Endothelial cell of umbilical vein (primary cell): ENCODE measurements at regions not wholly inside any gene's neighbourhood (a gene's known extent, or its start where the extent isn't known, plus 50 kb on each side); places are given as distances from the start of the nearest gene placed in this dataset.

Experiments used
- BruUV-seq: library from RNA; stranded (reverse); fragments of 400-500 nt; replicated peaks from 2 replicates; lab custom pipeline; 2021; lab: Mats Ljungman, UMichigan
- CTCF ChIA-PET: fragments of 300-600, 350-600 bp; sonication (Branson Sonifier 250); formaldehyde crosslinking; loops from one replicate; lab custom pipeline; 2021; ENCODE audit warnings: antibody characterized with exemption, inconsistent platforms; lab: Charles Lee
- POLR2A ChIA-PET: fragments of 300-600, 350-600 bp; sonication (Branson Sonifier 250); formaldehyde crosslinking; loops from one replicate; lab custom pipeline; 2021; ENCODE audit warnings: antibody characterized with exemption, inconsistent platforms; lab: Charles Lee
- DNase-seq: peaks from one replicate; pipeline ENCODE4 v3.0.0-alpha.2; 2011; ENCODE audit warnings: low read depth, low spot score
- FAIRE-seq: peaks from 2 replicates; lab custom pipeline; 2011; peaks lifted over from hg19 to GRCh38; lab: Jason Lieb, UNC
- H2AFZ ChIP-seq: 2 replicates; pipeline ENCODE4 v1.6.0; 2012; ENCODE audit warnings: low read depth, low read length, control low read depth, inconsistent platforms
- H3K27ac ChIP-seq: 2 replicates; pipeline ENCODE4 v1.5.1; 2011; ENCODE audit warnings: low read depth, mild to moderate bottlenecking, control low read depth, low read length, moderate library complexity; ENCODE audit not compliant: insufficient read depth
- H3K27me3 ChIP-seq, 2 experiments: 2 replicates each; pipeline versions ENCODE4 v1.6.0 to v1.6.1; 2011; ENCODE audit warnings: low read length in 2 of 2, mixed read lengths in 1 of 2; ENCODE audit not compliant: control insufficient read depth in 2 of 2, insufficient read depth in 2 of 2
- H3K36me3 ChIP-seq, 2 experiments: 2 replicates in 1 of 2; 3 replicates in 1 of 2; pipeline ENCODE4 v1.5.1; 2011; ENCODE audit warnings: low read length in 2 of 2, mild to moderate bottlenecking in 1 of 2, moderate library complexity in 1 of 2; ENCODE audit not compliant: control insufficient read depth in 2 of 2, insufficient read depth in 2 of 2; ENCODE audit errors: extremely low read depth in 1 of 2
- H3K4me1 ChIP-seq: 3 replicates; pipeline ENCODE4 v1.5.1; 2011; ENCODE audit warnings: mild to moderate bottlenecking, low read length; ENCODE audit not compliant: control insufficient read depth, insufficient read depth; ENCODE audit errors: extremely low read depth
- H3K4me2 ChIP-seq: 2 replicates; pipeline ENCODE4 v1.6.1; 2011; ENCODE audit warnings: low read length, control low read depth, mixed read lengths; ENCODE audit not compliant: insufficient read depth
- H3K4me3 ChIP-seq, 3 experiments: fragments of 200-600 bp in 1 of 3; sonication (generic), shearing (Covaris generic) in 1 of 3; replicated peaks in 1 of 3; 2 replicates each; pipeline ENCODE4 v1.5.1; 2011 to 2016; ENCODE audit warnings: control low read depth in 3 of 3, low read length in 3 of 3, mild to moderate bottlenecking in 2 of 3, inconsistent platforms in 1 of 3, low read depth in 1 of 3, moderate library complexity in 1 of 3; ENCODE audit not compliant: insufficient read depth in 1 of 3
- H3K79me2 ChIP-seq: 2 replicates; pipeline ENCODE4 v1.6.0; 2012; ENCODE audit warnings: low read length, inconsistent platforms; ENCODE audit not compliant: control insufficient read depth, insufficient read depth
- H3K9ac ChIP-seq: replicated peaks from 2 replicates; pipeline ENCODE3; 2011; ENCODE audit warnings: low read length, control low read depth; ENCODE audit not compliant: insufficient read depth; ENCODE audit errors: extremely low read depth
- H3K9me1 ChIP-seq: replicated peaks from 3 replicates; pipeline ENCODE4 v1.6.0; 2011; ENCODE audit warnings: mild to moderate bottlenecking, low read length; ENCODE audit not compliant: control insufficient read depth, insufficient read depth; ENCODE audit errors: extremely low read depth
- H3K9me3 ChIP-seq: replicated peaks from 2 replicates; pipeline ENCODE4 v1.5.1; 2012; ENCODE audit warnings: low read length, inconsistent platforms; ENCODE audit not compliant: control insufficient read depth, insufficient read depth
- H4K20me1 ChIP-seq: replicated peaks from 2 replicates; pipeline ENCODE3; 2011; ENCODE audit warnings: mild to moderate bottlenecking, low read length; ENCODE audit not compliant: control insufficient read depth, insufficient read depth; ENCODE audit errors: extremely low read depth
- EZH2 ChIP-seq: IDR thresholded peaks from 2 replicates; pipeline ENCODE4 v1.6.1; 2012; ENCODE audit warnings: borderline replicate concordance, low read depth, mild to moderate bottlenecking, moderate library complexity, low read length, inconsistent platforms; ENCODE audit not compliant: severe bottlenecking
- FOS ChIP-seq: IDR thresholded peaks from 2 replicates; pipeline ENCODE4 v1.6.1; 2011; ENCODE audit warnings: mild to moderate bottlenecking, low read length, moderate library complexity, borderline replicate concordance; ENCODE audit not compliant: insufficient read depth
- GATA2 ChIP-seq: IDR thresholded peaks from 2 replicates; pipeline ENCODE4 v1.7.0; 2011; ENCODE audit warnings: low read depth, mild to moderate bottlenecking, moderate library complexity, mixed read lengths, low read length; ENCODE audit not compliant: insufficient read length, insufficient read depth
- JUN ChIP-seq: IDR thresholded peaks from 2 replicates; pipeline ENCODE4 v1.6.1; 2011; ENCODE audit warnings: borderline replicate concordance, low read depth; ENCODE audit not compliant: insufficient read length, insufficient read depth
- POLR2A ChIP-seq: IDR thresholded peaks from 2 replicates; pipeline ENCODE4 v1.6.1; 2012; ENCODE audit warnings: low read depth, mild to moderate bottlenecking, control low read depth, low read length
- POLR2AphosphoS5 ChIP-seq: IDR thresholded peaks from 2 replicates; pipeline ENCODE4 v1.6.1; 2012; ENCODE audit warnings: low read depth, mild to moderate bottlenecking, control low read depth, low read length, moderate library complexity; ENCODE audit not compliant: insufficient read depth
- dilution Hi-C: fragments of 300-500 bp; cut with MboI; formaldehyde crosslinking; loops from one replicate; pipeline ENCODE4 v1.15.0; 2019; ENCODE audit warnings: low sequenced_read_pairs; ENCODE audit not compliant: extremely low pct_ligation_motif_present
- intact Hi-C: fragments of 100-400 bp; cut with micrococcal nuclease; formaldehyde crosslinking; loops from one replicate; pipeline ENCODE4 v1.10.0; 2022
- TF ChIP-seq, protein P1 (sequence below): IDR thresholded peaks from 2 replicates; pipeline ENCODE4 v1.6.1; 2011; ENCODE audit not compliant: insufficient read depth, insufficient read length
- TF ChIP-seq, protein P2 (sequence below), 2 donors: IDR thresholded peaks; 1 replicate in 1 of 2; 2 replicates in 1 of 2; pipeline ENCODE4 v1.5.1; 2011; ENCODE audit warnings: low read length in 2 of 2, mild to moderate bottlenecking in 2 of 2, moderate library complexity in 2 of 2, control low read depth in 1 of 2, inconsistent platforms in 1 of 2, low read depth in 1 of 2; ENCODE audit not compliant: insufficient read depth in 1 of 2; ENCODE audit errors: extremely low read depth in 1 of 2

DNA sequence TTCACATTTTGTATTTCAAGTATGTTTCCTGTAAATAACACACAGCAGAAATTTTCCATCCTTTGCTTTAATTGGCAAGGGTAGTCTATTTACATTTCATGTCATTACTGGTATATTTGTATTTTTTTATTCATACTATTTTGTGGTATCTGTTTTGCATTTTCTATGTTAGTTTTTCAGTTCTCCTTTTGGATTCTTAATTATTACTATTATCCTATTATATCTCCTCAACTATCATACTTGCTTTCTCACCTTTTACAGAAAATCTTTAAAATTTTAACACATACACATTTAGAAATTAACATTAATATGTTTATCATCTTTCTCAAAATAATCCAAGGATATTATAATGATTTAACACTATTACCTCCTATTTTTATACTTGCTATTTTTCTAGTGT, 918.3 kb upstream of the MAP3K7 start:
- TF ChIP-seq POLR2AphosphoS5: no peak
- TF ChIP-seq GATA2: no peak
- no peak for TF ChIP-seq EZH2
- TF ChIP-seq, protein P1, sequence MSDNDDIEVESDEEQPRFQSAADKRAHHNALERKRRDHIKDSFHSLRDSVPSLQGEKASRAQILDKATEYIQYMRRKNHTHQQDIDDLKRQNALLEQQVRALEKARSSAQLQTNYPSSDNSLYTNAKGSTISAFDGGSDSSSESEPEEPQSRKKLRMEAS: no peak
- no peak for TF ChIP-seq FOS
- no peak for TF ChIP-seq JUN
- TF ChIP-seq POLR2A: no peak
- TF ChIP-seq, protein P2, sequence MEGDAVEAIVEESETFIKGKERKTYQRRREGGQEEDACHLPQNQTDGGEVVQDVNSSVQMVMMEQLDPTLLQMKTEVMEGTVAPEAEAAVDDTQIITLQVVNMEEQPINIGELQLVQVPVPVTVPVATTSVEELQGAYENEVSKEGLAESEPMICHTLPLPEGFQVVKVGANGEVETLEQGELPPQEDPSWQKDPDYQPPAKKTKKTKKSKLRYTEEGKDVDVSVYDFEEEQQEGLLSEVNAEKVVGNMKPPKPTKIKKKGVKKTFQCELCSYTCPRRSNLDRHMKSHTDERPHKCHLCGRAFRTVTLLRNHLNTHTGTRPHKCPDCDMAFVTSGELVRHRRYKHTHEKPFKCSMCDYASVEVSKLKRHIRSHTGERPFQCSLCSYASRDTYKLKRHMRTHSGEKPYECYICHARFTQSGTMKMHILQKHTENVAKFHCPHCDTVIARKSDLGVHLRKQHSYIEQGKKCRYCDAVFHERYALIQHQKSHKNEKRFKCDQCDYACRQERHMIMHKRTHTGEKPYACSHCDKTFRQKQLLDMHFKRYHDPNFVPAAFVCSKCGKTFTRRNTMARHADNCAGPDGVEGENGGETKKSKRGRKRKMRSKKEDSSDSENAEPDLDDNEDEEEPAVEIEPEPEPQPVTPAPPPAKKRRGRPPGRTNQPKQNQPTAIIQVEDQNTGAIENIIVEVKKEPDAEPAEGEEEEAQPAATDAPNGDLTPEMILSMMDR (IDR thresholded peaks at IDR 0.05; ENCODE audit: extremely low read depth in 1 of 2, insufficient read depth in 1 of 2, low read depth in 1 of 2, low read length in 2 of 2): no peak
- no peak for FAIRE-seq

More for the DNA sequence above, 918.3 kb upstream of the MAP3K7 start:
- dilution Hi-C loops: no loop called here
- intact Hi-C loops: no loop called here
- Histone ChIP-seq H3K9me3 (no peaks in the 10 kb centered on the region), H3K4me2 (no peak overlapping the region), H3K4me3 (no peak overlapping the region), H2AFZ (no peak overlapping the region), H3K79me2 (no peaks in the 10 kb centered on the region), H3K36me3 (no peaks in the 10 kb centered on the region), H3K27ac (no peak overlapping the region), H3K4me1 (no peaks in the 10 kb centered on the region), H3K9me1 (no peaks in the 10 kb centered on the region), H3K27me3 (no peaks in the 10 kb centered on the region), H4K20me1 (no peaks in the 10 kb centered on the region), H3K9ac (no peak overlapping the region)
- no TSS peak for BruUV-seq
- DNase-seq: no peak
- ChIA-PET CTCF (no interaction called here), POLR2A (no interaction called here)
